Stimulated activated CD8-positive, alpha-beta memory T cell treated with anti-CD3 and anti-CD28 coated beads, Interleukin-7, amount 100 ng/mL, for 48 hours (primary cell): ENCODE measurements at regions not wholly inside any gene's neighbourhood (a gene's known extent, or its start where the extent isn't known, plus 50 kb on each side); places are given as distances from the start of the nearest gene placed in this dataset.
"Not testable (repeated sequence)": the region's sequence is repeated elsewhere in the genome, so short reads cannot be mapped to it uniquely, and the experiment has no call there.

Experiments
- DNase-seq, 2 donors: peaks; one replicate each; pipeline ENCODE4 v3.0.0-alpha.2; 2020; ENCODE audit warnings: low read depth in 1 of 2; ENCODE audit errors: extremely low read depth in 1 of 2

DNA sequence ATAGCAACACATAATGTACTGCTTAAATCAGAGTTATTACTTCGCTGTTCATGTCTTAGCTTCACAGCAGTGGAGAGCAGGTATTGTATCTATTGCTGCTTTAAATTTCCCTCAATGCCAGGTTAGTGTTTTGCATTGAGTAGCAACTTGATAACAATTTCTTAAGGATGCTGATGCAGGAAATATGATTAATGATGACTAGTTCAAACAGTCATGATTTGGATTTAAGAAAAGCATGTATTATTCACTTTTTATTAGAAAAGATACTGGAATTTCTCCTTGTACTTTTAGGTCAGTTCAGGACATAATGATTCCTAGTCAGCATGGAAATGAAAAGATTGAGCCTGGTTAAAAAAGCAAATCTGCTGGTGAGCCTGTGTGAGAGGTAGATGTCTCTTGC is 67.2 kb upstream of the ARHGAP29 start:
- no peak for DNase-seq

- no peak for DNase-seq
Observed at GRCh38 chr1:94303005-94303404, 65.6 kb upstream of the ARHGAP29 start.

DNA sequence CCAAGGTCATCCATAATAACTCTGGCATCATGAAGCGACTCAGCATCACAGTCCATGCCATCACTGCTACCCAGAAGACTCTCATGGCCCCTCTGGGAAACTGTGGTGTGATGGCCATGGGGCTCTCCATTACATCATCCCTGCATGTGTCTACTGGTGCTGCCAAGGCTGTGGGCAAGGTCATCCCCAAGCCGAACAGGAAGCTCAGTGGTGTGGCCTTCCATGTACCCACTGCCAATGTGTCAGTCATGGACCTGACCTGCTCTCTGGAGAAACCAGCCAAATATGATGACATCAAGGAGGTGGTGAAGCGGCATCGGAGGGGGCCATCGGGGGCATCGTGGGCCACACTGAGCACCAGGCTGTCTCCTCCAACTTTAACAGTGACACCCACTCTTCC is 65.1 kb upstream of the ARHGAP29 start:
- DNase-seq: no peak

DNA sequence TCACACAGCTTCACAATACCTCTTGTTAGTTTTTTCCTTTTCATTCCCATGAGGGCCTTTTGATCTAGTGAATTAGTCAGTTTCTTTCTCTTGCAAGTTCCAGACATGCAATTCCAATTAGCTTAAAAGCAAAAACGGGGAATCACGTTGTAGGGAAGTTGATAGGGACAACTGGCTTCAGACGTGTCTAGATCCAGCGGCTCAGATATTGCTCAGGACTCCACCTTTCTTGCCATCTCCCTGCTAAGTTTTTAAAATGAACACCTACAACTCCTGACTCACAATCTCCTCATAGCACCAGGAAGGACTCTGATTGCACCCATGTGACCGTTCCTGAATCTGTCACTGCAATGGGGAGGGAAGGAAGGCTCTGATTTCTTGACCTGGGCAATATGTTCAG is 63.8 kb upstream of the ARHGAP29 start:
- no peak for DNase-seq

GRCh38 chr1:94300731-94301130 is 63.3 kb upstream of the ARHGAP29 start:
- DNase-seq: no peak

GRCh38 chr1:94299627-94300553 is 62.5 kb upstream of the ARHGAP29 start:
- DNase-seq: no peak

- DNase-seq: no peak
Observed at GRCh38 chr1:94298861-94299260, 61.5 kb upstream of the ARHGAP29 start.

DNA sequence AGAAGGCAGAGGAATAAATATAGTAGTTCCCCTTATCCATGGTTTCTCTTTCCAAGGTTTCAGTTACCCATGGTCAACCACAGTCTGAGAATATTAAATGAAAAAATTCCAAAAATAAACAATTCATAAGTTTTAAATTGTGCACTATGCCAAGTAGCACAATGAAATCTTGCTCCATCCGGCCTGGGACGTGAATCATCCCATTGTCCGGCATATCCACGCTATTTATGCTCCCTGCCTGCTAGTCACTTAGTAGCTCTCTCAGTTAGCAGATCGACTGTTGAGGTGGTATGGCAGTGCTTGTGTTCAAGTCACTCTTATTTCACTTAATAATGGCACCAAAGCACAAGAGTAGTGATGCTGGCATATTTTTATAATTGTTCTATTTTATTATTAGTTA is 58.6 kb upstream of the ARHGAP29 start:
- no peak for DNase-seq

DNA sequence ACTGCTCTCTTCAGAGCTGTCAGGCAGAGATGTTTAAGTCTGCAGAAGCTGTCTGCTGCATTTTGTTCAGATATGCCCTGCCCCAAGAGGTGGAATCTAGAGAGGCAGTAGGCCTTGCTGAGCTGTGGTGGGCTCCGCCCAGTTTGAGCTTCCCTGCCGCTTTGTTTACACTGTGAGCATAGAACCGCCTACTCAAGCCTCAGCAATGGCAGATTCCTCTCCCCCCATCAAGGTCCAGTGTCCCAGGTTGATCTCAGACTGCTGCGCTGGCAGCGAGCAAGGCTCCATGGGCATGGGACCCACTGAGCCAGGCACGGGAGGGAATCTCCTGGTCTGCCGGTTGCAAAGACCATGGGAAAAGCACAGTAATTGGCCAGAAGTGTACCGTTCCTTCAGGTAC is 55.6 kb upstream of the ARHGAP29 start:
- not testable (repeated sequence) for DNase-seq

- DNase-seq: not testable (repeated sequence)
Observed at GRCh38 chr1:94289244-94289643, 51.9 kb upstream of the ARHGAP29 start.
